Endothelial cell of umbilical vein (primary cell): ENCODE measurements at regions not wholly inside any gene's neighbourhood (a gene's known extent, or its start where the extent isn't known, plus 50 kb on each side); places are given as distances from the start of the nearest gene placed in this dataset.

ENCODE experiments used
- BruUV-seq: library from RNA; stranded (reverse); fragments of 400-500 nt; replicated peaks from 2 replicates; lab custom pipeline; 2021; lab: Mats Ljungman, UMichigan
- CTCF ChIA-PET: fragments of 300-600, 350-600 bp; sonication (Branson Sonifier 250); formaldehyde crosslinking; loops from one replicate; lab custom pipeline; 2021; ENCODE audit warnings: antibody characterized with exemption, inconsistent platforms; lab: Charles Lee
- POLR2A ChIA-PET: fragments of 300-600, 350-600 bp; sonication (Branson Sonifier 250); formaldehyde crosslinking; loops from one replicate; lab custom pipeline; 2021; ENCODE audit warnings: antibody characterized with exemption, inconsistent platforms; lab: Charles Lee
- DNase-seq: peaks from one replicate; pipeline ENCODE4 v3.0.0-alpha.2; 2011; ENCODE audit warnings: low read depth, low spot score
- FAIRE-seq: peaks from 2 replicates; lab custom pipeline; 2011; peaks lifted over from hg19 to GRCh38; lab: Jason Lieb, UNC
- H2AFZ ChIP-seq: 2 replicates; pipeline ENCODE4 v1.6.0; 2012; ENCODE audit warnings: low read depth, low read length, control low read depth, inconsistent platforms
- H3K27ac ChIP-seq: 2 replicates; pipeline ENCODE4 v1.5.1; 2011; ENCODE audit warnings: low read depth, mild to moderate bottlenecking, control low read depth, low read length, moderate library complexity; ENCODE audit not compliant: insufficient read depth
- H3K27me3 ChIP-seq, 2 experiments: 2 replicates each; pipeline versions ENCODE4 v1.6.0 to v1.6.1; 2011; ENCODE audit warnings: low read length in 2 of 2, mixed read lengths in 1 of 2; ENCODE audit not compliant: control insufficient read depth in 2 of 2, insufficient read depth in 2 of 2
- H3K36me3 ChIP-seq, 2 experiments: 2 replicates in 1 of 2; 3 replicates in 1 of 2; pipeline ENCODE4 v1.5.1; 2011; ENCODE audit warnings: low read length in 2 of 2, mild to moderate bottlenecking in 1 of 2, moderate library complexity in 1 of 2; ENCODE audit not compliant: control insufficient read depth in 2 of 2, insufficient read depth in 2 of 2; ENCODE audit errors: extremely low read depth in 1 of 2
- H3K4me1 ChIP-seq: 3 replicates; pipeline ENCODE4 v1.5.1; 2011; ENCODE audit warnings: mild to moderate bottlenecking, low read length; ENCODE audit not compliant: control insufficient read depth, insufficient read depth; ENCODE audit errors: extremely low read depth
- H3K4me2 ChIP-seq: 2 replicates; pipeline ENCODE4 v1.6.1; 2011; ENCODE audit warnings: low read length, control low read depth, mixed read lengths; ENCODE audit not compliant: insufficient read depth
- H3K4me3 ChIP-seq, 3 experiments: fragments of 200-600 bp in 1 of 3; sonication (generic), shearing (Covaris generic) in 1 of 3; replicated peaks in 1 of 3; 2 replicates each; pipeline ENCODE4 v1.5.1; 2011 to 2016; ENCODE audit warnings: control low read depth in 3 of 3, low read length in 3 of 3, mild to moderate bottlenecking in 2 of 3, inconsistent platforms in 1 of 3, low read depth in 1 of 3, moderate library complexity in 1 of 3; ENCODE audit not compliant: insufficient read depth in 1 of 3
- H3K79me2 ChIP-seq: 2 replicates; pipeline ENCODE4 v1.6.0; 2012; ENCODE audit warnings: low read length, inconsistent platforms; ENCODE audit not compliant: control insufficient read depth, insufficient read depth
- H3K9ac ChIP-seq: replicated peaks from 2 replicates; pipeline ENCODE3; 2011; ENCODE audit warnings: low read length, control low read depth; ENCODE audit not compliant: insufficient read depth; ENCODE audit errors: extremely low read depth
- H3K9me1 ChIP-seq: replicated peaks from 3 replicates; pipeline ENCODE4 v1.6.0; 2011; ENCODE audit warnings: mild to moderate bottlenecking, low read length; ENCODE audit not compliant: control insufficient read depth, insufficient read depth; ENCODE audit errors: extremely low read depth
- H3K9me3 ChIP-seq: replicated peaks from 2 replicates; pipeline ENCODE4 v1.5.1; 2012; ENCODE audit warnings: low read length, inconsistent platforms; ENCODE audit not compliant: control insufficient read depth, insufficient read depth
- H4K20me1 ChIP-seq: replicated peaks from 2 replicates; pipeline ENCODE3; 2011; ENCODE audit warnings: mild to moderate bottlenecking, low read length; ENCODE audit not compliant: control insufficient read depth, insufficient read depth; ENCODE audit errors: extremely low read depth
- EZH2 ChIP-seq: IDR thresholded peaks from 2 replicates; pipeline ENCODE4 v1.6.1; 2012; ENCODE audit warnings: borderline replicate concordance, low read depth, mild to moderate bottlenecking, moderate library complexity, low read length, inconsistent platforms; ENCODE audit not compliant: severe bottlenecking
- FOS ChIP-seq: IDR thresholded peaks from 2 replicates; pipeline ENCODE4 v1.6.1; 2011; ENCODE audit warnings: mild to moderate bottlenecking, low read length, moderate library complexity, borderline replicate concordance; ENCODE audit not compliant: insufficient read depth
- GATA2 ChIP-seq: IDR thresholded peaks from 2 replicates; pipeline ENCODE4 v1.7.0; 2011; ENCODE audit warnings: low read depth, mild to moderate bottlenecking, moderate library complexity, mixed read lengths, low read length; ENCODE audit not compliant: insufficient read length, insufficient read depth
- JUN ChIP-seq: IDR thresholded peaks from 2 replicates; pipeline ENCODE4 v1.6.1; 2011; ENCODE audit warnings: borderline replicate concordance, low read depth; ENCODE audit not compliant: insufficient read length, insufficient read depth
- MYC ChIP-seq: IDR thresholded peaks from one replicate; pipeline ENCODE4 v1.6.1; 2011; ENCODE audit warnings: mild to moderate bottlenecking, low read depth, low read length
- POLR2A ChIP-seq: IDR thresholded peaks from 2 replicates; pipeline ENCODE4 v1.6.1; 2012; ENCODE audit warnings: low read depth, mild to moderate bottlenecking, control low read depth, low read length
- POLR2AphosphoS5 ChIP-seq: IDR thresholded peaks from 2 replicates; pipeline ENCODE4 v1.6.1; 2012; ENCODE audit warnings: low read depth, mild to moderate bottlenecking, control low read depth, low read length, moderate library complexity; ENCODE audit not compliant: insufficient read depth
- dilution Hi-C: fragments of 300-500 bp; cut with MboI; formaldehyde crosslinking; loops from one replicate; pipeline ENCODE4 v1.15.0; 2019; ENCODE audit warnings: low sequenced_read_pairs; ENCODE audit not compliant: extremely low pct_ligation_motif_present
- intact Hi-C: fragments of 100-400 bp; cut with micrococcal nuclease; formaldehyde crosslinking; loops from one replicate; pipeline ENCODE4 v1.10.0; 2022
- TF ChIP-seq, protein P1 (sequence below): IDR thresholded peaks from 2 replicates; pipeline ENCODE4 v1.6.1; 2011; ENCODE audit not compliant: insufficient read depth, insufficient read length
- TF ChIP-seq, protein P2 (sequence below), 2 donors: IDR thresholded peaks; 1 replicate in 1 of 2; 2 replicates in 1 of 2; pipeline ENCODE4 v1.5.1; 2011; ENCODE audit warnings: low read length in 2 of 2, mild to moderate bottlenecking in 2 of 2, moderate library complexity in 2 of 2, control low read depth in 1 of 2, inconsistent platforms in 1 of 2, low read depth in 1 of 2; ENCODE audit not compliant: insufficient read depth in 1 of 2; ENCODE audit errors: extremely low read depth in 1 of 2

DNA sequence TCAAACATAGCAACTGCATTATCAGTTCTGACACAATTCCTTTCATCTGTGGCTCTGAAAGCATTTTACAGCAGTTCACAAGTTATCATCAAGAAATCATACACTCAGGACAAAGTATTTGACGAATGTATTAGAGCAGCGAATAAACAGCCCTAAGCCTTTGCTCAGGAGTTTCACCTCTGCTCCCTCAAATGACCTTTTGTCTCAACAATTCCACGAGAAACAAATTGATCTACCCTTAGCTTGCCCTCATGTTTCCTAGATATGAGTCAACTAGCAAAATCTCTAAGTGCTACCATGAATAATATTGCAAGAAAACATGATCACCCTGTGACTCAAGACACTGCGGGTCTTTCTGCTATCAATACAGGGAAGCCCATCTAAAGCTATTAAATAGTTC, 396.1 kb downstream of the EFNB2 start:
- ChIA-PET CTCF (no interaction called here), POLR2A (no interaction called here)
- DNase-seq, result peak; percentile 82

DNA sequence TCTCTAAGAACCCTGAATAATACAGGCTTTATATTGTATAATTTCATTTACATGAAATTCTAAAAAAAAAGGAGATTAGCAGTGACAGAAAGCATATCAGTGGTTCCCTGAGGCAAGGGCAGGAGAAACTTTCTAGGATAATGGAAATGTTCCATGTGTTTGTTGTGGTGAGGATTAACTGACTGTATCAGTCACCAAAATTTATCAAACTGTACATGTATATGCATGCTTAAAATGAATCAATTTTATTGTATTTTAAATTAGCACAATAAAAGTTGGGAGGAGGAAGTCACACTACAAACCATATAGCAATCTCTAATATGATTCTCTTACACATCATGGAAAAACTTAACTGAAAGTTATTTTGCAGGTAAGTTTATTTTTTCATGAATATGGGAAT, 396.8 kb downstream of the EFNB2 start:
- H3K9me1 ChIP-seq, result no peaks in the 10 kb centered on the region
- CTCF ChIA-PET, result no interaction called here
- no peaks in the 10 kb centered on the region for H4K20me1 ChIP-seq
- no peak overlapping the region for H3K4me3 ChIP-seq
- no peaks in the 10 kb centered on the region for H3K79me2 ChIP-seq
- H3K4me2 ChIP-seq, result no peak overlapping the region
- H2AFZ ChIP-seq, result no peak overlapping the region
- H3K36me3 ChIP-seq, result no peaks in the 10 kb centered on the region
- H3K27me3 ChIP-seq, result no peaks in the 10 kb centered on the region
- intact Hi-C loops, result no loop called here
- no peak overlapping the region for H3K27ac ChIP-seq
- no peak for TF ChIP-seq POLR2AphosphoS5
- no peak for TF ChIP-seq JUN
- TF ChIP-seq, protein P1, sequence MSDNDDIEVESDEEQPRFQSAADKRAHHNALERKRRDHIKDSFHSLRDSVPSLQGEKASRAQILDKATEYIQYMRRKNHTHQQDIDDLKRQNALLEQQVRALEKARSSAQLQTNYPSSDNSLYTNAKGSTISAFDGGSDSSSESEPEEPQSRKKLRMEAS, result no peak
- no peak for TF ChIP-seq POLR2A
- no peak for TF ChIP-seq MYC
- no peak for TF ChIP-seq GATA2
- TF ChIP-seq, protein P2, sequence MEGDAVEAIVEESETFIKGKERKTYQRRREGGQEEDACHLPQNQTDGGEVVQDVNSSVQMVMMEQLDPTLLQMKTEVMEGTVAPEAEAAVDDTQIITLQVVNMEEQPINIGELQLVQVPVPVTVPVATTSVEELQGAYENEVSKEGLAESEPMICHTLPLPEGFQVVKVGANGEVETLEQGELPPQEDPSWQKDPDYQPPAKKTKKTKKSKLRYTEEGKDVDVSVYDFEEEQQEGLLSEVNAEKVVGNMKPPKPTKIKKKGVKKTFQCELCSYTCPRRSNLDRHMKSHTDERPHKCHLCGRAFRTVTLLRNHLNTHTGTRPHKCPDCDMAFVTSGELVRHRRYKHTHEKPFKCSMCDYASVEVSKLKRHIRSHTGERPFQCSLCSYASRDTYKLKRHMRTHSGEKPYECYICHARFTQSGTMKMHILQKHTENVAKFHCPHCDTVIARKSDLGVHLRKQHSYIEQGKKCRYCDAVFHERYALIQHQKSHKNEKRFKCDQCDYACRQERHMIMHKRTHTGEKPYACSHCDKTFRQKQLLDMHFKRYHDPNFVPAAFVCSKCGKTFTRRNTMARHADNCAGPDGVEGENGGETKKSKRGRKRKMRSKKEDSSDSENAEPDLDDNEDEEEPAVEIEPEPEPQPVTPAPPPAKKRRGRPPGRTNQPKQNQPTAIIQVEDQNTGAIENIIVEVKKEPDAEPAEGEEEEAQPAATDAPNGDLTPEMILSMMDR (IDR thresholded peaks at IDR 0.05; ENCODE audit: extremely low read depth in 1 of 2, insufficient read depth in 1 of 2, low read depth in 1 of 2, low read length in 2 of 2), result no peak
- no peak for TF ChIP-seq EZH2
- TF ChIP-seq FOS, result no peak
- H3K9ac ChIP-seq, result no peak overlapping the region
- FAIRE-seq, result no peak
- dilution Hi-C loops, result no loop called here
- DNase-seq, result no peak
- H3K4me1 ChIP-seq, result peaks cover 9% of the 10 kb centered on the region
- H3K9me3 ChIP-seq, result no peaks in the 10 kb centered on the region
- POLR2A ChIA-PET, result no interaction called here
- no TSS peak for BruUV-seq

More for the DNA sequence above, 396.1 kb downstream of the EFNB2 start:
- Histone ChIP-seq H3K4me2 (peak overlapping the region; percentile 13), H3K27me3 (no peaks in the 10 kb centered on the region), H2AFZ (peak overlapping the region; percentile 17), H3K79me2 (no peaks in the 10 kb centered on the region), H3K4me1 (peaks cover 8% of the 10 kb centered on the region), H4K20me1 (no peaks in the 10 kb centered on the region), H3K9me3 (no peaks in the 10 kb centered on the region), H3K9me1 (no peaks in the 10 kb centered on the region), H3K36me3 (no peaks in the 10 kb centered on the region), H3K27ac (no peak overlapping the region), H3K9ac (no peak overlapping the region), H3K4me3 (no peak overlapping the region)
- intact Hi-C loops, result no loop called here
- no TSS peak for BruUV-seq
- dilution Hi-C loops, result no loop called here
- TF ChIP-seq FOS, result peak; percentile 60
- peak; percentile 41 for TF ChIP-seq JUN
- peak; percentile 72 for TF ChIP-seq GATA2
- peak; percentile 25 for TF ChIP-seq POLR2AphosphoS5
- no peak for TF ChIP-seq POLR2A
- TF ChIP-seq MYC, result no peak
- FAIRE-seq, result peak; percentile 38
